KG1 (cell line): ENCODE measurements at regions not wholly inside any gene's neighbourhood (a gene's known extent, or its start where the extent isn't known, plus 50 kb on each side); places are given as distances from the start of the nearest gene placed in this dataset.

Experiments
- DNase-seq: peaks from one replicate; lab custom pipeline; 2025; lab: John Stamatoyannopoulos, UW

DNA sequence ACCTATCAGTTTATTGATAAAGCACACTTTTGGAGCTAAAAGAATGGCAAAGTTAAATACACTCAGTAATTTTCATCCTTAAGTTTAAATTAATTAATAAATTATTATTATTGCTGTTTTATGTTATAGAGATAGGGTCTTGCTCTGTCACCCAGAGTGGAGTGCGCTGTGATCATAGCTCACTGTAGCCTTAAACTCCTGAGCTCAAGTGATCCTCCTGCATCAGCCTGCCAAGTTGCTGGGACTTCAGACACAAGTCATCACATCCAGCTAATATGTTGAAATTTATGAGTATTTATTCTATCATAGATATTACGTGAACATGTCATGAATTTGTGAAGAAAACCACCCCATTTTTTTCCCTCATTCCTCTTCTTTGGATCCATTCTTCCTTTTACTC, 64.2 kb downstream of the GJA1 start:
- DNase-seq = no peak

DNA sequence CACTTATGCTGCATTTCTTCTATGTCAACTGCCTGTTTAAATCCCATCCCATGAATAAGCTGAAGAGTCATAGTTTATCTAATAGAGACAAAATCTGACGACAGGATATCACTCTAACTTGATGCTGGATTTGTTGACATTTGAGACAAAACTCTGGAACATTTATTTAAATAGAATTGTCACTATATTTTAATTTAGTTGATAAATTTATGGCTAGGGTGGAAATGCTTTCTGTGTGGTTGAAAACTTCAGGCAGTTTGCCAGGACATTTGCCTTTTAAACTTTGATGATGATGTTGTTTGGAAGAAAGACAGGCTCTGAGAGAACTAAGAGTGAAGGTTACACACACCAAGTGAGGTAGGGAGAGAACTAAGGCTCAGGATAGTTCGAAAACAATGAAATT, 68.1 kb downstream of the GJA1 start:
- no peak for DNase-seq

DNA sequence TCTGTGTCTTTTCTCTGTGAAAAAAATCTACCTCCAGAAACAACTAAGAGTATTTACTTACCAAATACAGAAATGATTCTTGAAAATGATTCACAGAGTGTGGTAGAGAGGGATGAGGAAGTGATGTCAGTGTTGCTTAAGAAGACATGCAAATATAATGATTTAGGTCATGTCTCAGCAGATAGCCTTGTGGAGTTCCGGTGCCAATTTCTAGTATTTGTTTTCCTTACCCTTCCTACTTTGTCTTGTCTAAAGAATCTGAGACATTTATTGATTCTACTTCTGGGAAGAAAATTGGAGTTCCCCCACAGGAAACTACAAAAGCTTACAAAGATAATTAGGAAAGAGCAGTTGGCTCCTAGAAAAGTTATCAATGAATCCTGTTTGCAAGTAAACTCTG, 68.8 kb downstream of the GJA1 start:
- no peak for DNase-seq

DNA sequence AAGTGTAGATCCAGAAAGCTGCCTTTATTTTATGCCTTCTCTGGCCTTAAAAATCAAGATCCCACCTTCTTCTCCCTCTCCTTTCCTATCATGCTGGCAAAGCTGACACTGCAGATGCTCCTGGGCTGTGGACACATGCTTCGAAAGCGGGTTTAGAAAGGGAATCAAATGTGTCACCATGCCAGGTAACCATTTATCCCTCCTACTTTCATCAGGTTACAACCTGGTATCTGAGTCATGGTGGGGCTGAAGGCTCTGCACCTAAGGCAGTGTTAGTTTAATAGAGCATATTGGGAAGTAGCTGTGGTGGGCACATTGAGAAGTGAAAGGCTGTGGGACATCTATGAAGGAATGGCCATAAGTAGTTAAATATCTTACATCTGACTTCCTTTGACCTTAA, 69.8 kb downstream of the GJA1 start:
- no peak for DNase-seq

DNA sequence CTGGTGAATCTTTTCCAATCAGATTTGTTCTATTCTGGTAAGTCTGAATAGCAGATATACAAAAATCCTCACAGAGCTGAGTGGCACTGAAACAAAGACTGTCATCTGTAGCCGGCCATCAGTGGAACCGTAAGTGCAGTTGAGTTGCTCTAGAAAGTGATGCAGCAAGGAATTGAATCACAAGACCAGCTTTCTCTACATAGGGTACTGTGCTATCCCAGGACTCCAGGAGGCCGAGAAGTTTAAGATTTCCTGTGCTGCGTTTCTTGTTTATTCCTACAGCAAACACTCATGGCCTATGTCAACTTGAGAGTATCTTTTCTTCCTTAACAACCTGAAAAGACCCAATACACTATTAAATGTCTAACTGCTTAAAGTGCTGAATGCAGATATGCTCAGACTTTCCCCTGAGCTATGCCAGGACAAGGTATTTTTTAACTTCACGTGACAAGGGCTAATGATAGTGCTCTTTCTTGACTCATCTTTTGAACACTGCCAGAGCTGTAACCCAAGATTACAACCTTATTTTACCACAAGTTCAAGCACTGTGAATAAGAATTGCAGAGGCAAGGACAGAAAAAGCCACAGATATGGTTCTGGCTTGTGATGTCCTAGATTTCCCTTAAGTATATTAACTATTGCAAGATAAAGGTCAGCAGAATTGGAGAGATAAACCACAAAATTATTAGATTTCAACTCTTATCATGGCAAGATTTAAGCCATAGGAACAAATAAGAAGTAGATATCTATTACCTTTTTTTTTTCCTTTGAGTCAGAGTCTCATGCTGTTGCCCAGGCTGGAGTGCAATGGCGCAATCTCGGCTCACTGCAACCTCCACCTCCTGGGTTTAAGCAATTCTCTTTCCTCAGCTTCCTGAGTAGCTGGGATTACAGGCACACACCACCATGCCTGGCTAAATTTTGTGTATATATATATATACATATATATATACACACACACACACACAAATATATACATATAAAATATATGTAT, 71.6 kb downstream of the GJA1 start:
- DNase-seq = no peak

DNA sequence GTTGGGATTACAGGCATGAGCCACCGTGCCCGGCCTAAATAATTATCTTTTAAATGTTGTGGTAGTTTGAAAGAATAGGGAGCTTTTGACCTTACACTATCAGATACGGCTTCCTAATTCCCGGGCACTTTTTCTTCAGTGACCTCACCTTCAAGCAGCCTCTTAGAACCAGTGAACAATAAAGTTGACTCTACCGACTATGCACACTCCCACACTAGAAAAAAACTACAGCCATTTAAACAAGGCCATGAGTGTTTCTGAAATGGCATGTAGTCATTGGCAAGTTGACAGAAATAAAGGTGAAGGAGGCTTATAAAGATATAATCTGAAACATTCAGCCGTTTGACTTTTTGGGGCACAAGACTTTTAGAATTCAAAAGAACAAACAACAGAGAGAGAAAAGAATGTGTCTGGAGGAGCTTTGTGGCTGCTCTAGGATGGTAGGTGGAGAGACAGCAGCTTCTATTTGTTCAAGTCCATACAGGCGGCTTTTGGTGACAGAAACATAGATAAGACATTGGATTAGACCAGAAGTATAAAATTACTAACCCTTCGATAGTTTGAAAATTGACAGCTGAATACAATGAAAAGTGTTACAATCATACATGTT, 75.2 kb downstream of the GJA1 start:
- DNase-seq = no peak

DNA sequence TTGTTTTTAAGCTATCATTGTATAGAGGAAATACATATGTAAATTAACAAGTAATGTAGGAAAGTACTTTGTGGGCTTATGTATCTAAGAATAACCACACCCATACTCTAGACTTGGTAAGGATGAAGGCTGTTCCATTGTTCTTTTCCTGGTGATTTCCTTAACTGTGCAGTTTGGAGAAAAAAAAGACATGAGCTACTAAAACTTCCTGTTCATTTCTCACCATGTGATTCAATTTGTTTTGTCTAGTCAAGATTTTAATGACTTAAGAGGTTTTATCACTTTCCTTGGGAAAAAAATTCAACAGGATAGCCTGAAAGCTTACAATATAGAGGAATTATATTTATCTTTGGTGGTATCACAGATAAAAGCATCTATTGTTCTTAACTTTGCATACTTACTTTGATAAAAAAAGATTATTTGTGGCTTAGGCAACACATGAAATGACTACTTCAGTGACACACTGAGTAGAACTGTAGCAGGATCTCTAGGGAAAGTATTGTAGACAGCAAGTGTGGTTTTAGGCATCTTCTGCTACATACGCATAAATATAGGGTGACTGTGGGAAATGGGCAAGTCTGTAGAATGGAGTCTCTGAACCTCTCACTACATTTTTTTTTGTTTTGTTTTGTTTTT, 80.3 kb downstream of the GJA1 start:
- no peak for DNase-seq

DNA sequence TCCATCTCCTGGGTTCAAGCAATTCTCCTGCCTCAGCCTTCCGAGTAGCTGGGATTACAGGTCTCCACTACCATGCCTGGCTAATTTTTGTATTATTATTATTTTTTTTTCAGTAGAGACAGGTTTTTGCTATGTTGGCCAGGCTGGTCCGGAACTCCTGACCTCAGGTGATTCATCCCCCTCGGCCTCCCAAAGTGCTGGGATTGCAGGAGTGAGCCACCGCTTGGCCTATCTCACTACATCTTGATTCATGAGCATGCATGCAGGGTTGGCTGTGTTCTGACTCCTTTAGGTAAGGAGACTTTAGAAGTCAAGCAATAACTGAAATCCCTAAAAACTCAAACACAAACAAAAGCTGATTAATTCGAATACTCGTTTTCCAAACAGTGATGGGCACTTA, 80.9 kb downstream of the GJA1 start:
- no peak for DNase-seq

DNA sequence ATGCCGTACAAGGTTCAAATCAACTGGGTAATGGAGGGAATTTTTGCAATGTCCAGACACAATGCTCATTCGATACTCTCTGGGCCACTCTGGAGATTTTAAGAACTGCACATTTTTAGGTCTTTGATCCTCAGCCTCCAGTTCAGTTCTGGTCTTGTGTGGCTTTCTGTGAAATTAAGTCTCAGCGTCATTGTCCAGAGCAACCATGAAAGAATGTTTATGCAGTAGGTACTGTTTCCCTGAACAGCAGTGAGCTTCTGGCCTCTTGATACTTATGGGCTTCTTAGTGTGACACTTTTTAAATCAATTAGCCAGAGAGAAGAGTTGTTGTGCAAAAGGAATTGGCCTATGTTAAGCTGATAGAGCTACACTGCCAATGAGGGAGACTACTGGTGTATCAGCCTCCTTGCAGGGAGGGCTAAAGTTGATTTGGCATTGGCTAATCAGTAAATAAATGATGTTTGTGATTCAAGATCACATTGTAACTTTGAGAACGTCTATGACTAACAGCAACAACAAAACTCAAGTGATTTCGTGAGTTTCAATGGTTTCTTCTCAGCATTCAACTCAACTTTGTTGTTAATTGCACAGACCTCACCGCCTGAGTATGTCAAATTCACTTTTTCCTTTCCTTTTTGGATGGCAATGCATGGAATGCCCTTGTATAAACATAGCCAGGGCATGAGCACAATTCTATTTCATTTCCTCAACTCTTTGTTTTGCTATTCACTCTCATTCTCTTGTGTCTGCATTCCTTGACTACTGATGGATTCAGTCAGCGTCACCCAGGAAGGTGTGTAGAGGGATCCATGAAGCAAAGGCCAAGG, 85.1 kb downstream of the GJA1 start:
- no peak for DNase-seq

DNA sequence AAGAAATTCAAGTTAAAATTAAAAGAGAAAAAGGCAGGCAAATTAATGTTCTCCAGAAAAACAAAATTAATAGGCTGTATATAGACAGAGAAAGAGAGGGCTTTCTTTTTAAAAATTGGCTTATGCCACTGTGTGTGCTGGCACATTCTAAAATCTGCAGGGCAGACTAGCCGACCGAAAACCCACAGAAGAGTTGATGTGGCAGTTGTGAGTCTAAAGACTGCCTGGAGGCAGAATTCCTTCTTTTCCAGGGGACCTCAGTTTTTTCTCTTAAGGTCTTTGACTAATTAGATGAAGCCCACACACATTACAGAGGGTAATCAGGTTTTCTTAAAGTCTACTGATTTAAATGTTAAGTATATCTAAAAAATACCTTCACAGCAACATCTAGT, 85.7 kb downstream of the GJA1 start:
- no peak for DNase-seq

DNA sequence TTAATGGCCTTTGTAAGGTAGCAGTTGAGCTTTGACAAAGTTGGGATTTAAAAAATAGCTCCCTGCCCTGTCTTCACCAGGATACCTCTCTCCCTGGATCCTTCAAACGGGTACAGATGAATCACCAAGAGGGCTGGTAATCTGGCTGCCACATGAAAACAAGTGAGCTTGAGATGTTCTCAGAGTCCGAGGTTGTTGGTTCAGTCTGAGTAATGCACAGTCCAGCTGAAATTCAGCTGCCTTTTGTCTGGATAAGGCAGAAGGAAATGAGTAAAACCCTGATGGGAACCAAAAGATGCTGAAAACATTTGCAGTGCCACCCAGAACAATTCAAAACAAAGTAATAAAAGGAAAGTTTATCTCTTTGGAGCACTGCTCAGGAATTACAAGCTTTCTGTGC, 86.8 kb downstream of the GJA1 start:
- no peak for DNase-seq

DNA sequence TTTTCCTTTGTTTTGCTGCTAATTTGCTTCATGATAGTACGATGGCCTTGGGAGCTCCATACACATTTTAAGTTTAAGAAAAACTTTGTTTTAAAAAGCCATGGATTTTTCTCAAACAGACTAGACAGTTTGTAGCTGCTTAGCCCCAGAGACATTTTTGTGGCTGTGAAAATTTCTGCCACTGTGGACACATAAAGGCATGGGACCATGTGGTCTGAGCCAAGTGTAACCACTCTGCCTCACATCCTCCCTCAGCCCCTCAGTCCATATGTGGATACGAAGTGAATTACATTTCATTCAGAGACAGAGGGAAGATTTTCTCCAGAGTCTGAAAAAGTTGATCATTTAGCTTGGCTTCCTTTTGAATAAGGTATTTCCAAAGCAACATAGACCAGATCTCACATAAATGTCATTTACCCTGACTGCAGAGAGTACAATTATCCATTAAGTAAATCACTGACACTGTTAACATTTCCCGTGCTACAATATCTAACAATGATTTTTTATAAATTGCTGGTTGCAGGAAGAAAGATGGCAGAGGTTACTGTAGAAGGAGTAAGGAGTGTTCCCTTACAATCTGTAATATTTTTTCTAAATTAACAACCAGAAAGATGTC, 87.4 kb downstream of the GJA1 start:
- DNase-seq = no peak

DNA sequence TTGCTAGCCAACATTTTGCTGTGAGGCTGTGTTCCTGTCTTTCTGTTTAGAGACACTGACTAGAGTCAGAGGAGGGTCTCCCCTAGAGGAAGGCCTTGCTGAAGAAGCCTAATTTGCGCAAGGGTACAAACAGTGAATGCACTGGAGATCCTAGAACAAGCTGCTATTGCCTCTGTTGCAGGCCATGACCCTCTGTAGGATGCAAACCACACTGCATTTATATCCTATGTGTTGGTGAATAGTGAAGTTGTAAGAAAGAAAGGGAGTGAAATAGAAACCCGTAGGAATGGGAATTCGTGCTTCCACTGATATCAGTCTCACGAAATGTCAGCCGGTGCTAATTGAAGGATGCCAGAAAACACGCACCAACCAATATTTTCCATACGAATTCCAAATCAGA, 88.2 kb downstream of the GJA1 start:
- no peak for DNase-seq

DNA sequence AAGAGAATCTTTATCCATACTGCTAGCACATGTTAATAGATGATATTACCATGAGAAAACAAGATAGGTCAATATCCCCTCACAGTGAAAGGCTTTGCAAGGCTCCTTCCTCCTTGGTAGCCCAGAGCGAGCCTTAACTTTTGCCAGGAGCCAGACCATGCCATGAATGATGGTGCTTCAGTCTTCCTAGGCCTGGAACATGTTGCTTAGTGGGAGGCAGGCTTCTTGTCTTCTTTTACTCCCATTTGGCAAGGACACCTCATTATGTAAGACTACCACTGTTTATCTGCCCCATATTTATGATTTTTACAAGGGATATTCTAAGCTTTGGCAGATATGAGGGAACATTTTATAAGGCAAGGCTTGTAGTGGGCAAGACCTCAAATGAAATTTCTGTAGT, 90.8 kb downstream of the GJA1 start:
- DNase-seq = no peak

DNA sequence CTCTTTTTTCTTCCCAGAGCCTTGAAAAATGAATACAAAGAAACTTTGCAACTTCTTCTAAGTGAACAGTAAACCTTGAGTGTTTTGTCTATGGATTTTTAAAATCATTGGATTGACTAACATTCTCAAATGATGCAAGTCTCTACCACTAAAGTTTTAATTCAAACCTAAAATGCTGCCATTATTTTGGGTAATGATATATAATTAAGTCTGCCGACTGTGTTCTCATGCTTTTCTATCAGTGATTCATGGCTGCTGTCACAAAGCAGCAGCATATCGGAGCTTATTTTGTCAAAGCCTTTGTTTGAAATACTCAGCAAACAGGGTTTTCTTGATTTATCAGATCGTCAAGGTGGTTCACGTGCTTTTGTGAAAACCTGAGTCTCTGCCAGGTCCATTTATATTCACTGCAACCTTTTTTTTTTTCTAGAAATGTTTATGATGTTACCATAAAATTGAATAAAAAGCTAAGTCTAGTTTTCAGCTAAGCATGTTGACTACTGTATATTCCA, 96.3 kb downstream of the GJA1 start:
- no peak for DNase-seq

DNA sequence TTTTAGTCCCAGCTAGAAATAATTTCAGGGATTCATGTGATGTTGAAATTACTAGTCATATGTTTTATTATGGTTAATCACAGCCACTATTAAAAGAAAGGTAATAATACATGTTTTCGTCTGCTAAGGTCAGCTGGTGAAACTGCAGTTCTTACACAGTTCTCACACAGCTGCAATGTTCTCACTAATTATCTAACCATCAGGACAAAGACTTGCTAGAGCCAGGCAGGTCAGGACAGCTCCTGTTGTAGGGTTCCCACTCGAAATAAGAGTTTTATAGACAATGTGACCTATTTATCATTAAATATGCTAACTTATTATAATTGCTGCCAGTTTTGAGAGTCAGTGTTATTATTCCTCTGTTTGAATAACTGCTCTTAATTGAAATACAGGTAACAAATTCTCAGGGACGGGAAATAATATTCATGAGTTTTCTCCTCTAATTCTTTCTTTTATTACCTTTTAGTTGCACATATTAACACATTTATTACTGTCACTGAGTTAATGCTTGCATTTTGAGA, 97.9 kb downstream of the GJA1 start:
- DNase-seq = no peak

DNA sequence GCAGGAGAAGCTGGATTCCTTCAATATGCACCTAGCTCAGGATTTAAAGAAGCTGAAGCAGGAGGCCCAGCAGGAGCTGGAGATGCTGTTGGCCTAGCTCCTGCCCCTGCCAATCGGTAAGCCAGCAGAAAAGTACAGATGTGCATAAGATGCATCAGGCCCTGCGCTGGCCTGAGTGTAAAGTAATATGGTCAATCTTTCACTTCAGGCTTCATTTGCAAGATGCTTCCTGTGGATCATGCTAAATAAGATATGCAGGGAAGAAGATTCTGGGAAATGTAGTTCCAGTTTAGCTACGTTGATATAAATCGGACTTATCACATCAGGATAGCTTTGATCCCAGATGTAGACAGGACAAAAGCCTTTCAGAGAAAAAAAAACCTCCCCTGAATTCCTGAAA, 100.3 kb downstream of the GJA1 start:
- no peak for DNase-seq

DNA sequence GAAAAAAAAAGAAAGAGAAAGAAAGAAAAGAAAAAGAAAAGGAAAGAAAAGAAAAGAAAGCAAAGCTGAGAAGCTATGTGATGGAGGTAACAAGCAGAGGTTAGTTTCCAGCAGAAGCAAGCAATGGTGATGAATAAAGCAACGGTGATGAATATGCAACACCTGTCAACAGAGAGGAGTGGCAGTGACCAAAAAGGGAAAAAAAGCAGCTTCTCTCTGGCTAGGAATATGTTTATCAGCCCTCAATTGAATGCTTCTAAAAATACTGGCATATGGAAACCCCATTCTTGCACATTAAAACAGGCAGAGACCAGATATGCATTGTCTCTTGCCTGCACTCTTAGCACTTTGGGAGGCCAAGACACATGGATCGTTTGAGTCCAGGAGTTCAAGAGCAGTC, 100.9 kb downstream of the GJA1 start:
- no peak for DNase-seq

DNA sequence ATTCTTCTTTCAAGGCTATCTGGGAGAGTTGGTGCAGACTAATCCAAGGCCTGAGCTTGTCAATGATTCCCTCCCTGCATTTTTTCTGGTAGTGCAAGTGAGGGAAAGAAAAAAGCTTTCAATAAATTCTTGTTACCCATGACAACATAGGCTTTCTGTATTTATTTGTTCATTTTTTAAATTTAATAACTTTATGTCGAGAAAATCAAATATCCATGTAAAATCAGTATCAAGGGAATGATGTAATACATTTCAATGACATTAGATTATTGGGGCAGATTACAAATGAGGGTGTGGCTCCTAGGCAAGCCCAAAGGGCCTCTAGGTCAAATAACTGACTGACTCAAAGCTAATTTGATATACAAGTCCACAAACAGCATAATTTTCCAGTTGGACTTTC, 104.0 kb downstream of the GJA1 start:
- no peak for DNase-seq

DNA sequence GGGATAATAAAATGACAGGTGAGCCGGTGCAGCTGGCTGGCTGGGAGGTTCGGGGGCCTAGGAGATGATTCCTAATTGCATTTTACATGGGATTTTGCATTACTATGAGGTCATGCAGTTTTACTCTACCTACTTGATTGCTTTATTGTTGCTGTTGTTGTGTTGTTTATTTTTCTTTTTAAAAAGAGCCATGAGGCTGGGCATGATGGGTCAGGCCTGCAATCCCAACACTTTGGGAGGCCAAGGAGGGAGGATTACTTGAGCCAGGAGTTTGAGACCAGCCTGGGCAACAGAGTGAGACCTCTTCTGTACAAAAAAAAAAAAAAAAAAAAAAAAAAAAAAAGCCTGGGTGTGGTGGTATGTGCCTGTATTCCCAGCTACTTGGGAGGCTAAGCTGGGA, 104.8 kb downstream of the GJA1 start:
- DNase-seq = no peak

DNA sequence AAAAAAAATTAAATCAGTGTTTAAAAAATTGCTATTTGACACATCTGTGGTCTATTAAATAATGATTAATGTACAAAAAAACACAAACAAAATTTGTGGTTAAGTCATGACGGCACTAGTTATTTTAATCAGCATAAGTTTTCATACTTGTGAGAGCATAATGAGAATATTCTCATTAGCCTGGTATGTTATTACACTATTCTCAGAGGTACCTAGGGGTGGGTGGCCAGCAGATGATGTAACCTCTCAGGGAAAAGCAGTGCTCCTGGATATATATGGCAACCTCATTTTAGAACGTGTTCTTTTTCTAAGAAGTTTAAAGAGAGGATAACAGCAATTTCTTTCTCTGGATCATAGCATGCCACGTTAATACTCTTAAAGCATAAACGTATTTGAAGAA, 109.2 kb downstream of the GJA1 start:
- DNase-seq = no peak
